ENCODE measurements at regions not wholly inside any gene's neighbourhood (a gene's known extent, or its start where the extent isn't known, plus 50 kb on each side); places are given as distances from the start of the nearest gene placed in this dataset.
"Not testable (repeated sequence)": the region's sequence is repeated elsewhere in the genome, so short reads cannot be mapped to it uniquely, and the experiment has no call there.

- DNase-seq, result no peak
Measured at GRCh38 chr20:5696011-5696559, 54.1 kb upstream of the SHLD1 start.

GRCh38 chr20:5691918-5692618 lies 58.1 kb upstream of the SHLD1 start:
- DNase-seq, result peak; percentile 98

GRCh38 chr20:5689463-5689862 lies 60.7 kb upstream of the SHLD1 start:
- DNase-seq, result no peak

- no peak for DNase-seq
Measured at GRCh38 chr20:5688431-5688972, 61.7 kb upstream of the SHLD1 start.

- no peak for DNase-seq
Measured at GRCh38 chr20:5687884-5688283, 62.3 kb upstream of the SHLD1 start.

GRCh38 chr20:5686384-5687105 lies 63.7 kb upstream of the SHLD1 start:
- no peak for DNase-seq

- not testable (repeated sequence) for DNase-seq
Measured at GRCh38 chr20:5682556-5682955, 67.6 kb upstream of the SHLD1 start.

- DNase-seq, result no peak
Measured at GRCh38 chr20:5680192-5680591, 69.4 kb upstream of the GPCPD1 start.

- DNase-seq, result no peak
Measured at GRCh38 chr20:5678777-5679176, 68.0 kb upstream of the GPCPD1 start.

- DNase-seq, result not testable (repeated sequence)
Measured at GRCh38 chr20:5677944-5678343, 67.1 kb upstream of the GPCPD1 start.

GRCh38 chr20:5677389-5677788 lies 66.6 kb upstream of the GPCPD1 start:
- DNase-seq, result no peak

GRCh38 chr20:5675103-5676091 lies 64.6 kb upstream of the GPCPD1 start:
- DNase-seq, result no peak

GRCh38 chr20:5674176-5674660 lies 63.4 kb upstream of the GPCPD1 start:
- DNase-seq, result peak; percentile 73

- DNase-seq, result no peak
Measured at GRCh38 chr20:5670874-5671273, 60.1 kb upstream of the GPCPD1 start.

- DNase-seq, result no peak
Measured at GRCh38 chr20:5670036-5670536, 59.3 kb upstream of the GPCPD1 start.

GRCh38 chr20:5668529-5668868 lies 57.7 kb upstream of the GPCPD1 start:
- no peak for DNase-seq

- no peak for DNase-seq
Measured at GRCh38 chr20:5667705-5668528, 57.1 kb upstream of the GPCPD1 start.

GRCh38 chr20:5665417-5665816 lies 54.6 kb upstream of the GPCPD1 start:
- no peak for DNase-seq

- no peak for DNase-seq
Measured at GRCh38 chr20:5663396-5663795, 52.6 kb upstream of the GPCPD1 start.

GRCh38 chr20:5662769-5663168 lies 52.0 kb upstream of the GPCPD1 start:
- DNase-seq, result no peak

GRCh38 chr20:5660756-5661155 lies 50.0 kb upstream of the GPCPD1 start:
- not testable (repeated sequence) for DNase-seq

All from NCI-H2029 treated with DMSO at 0.1 percent for 48 hours (cell line).